ENCODE measurements at regions not wholly inside any gene's neighbourhood (a gene's known extent, or its start where the extent isn't known, plus 50 kb on each side); places are given as distances from the start of the nearest gene placed in this dataset.

GRCh38 chr14:76551906-76552305 is 176.0 kb downstream of the ESRRB start:
- DNase-seq (ENCODE audit: low read depth), result no peak

GRCh38 chr14:76564471-76565422 is 188.8 kb downstream of the ESRRB start:
- no peak for DNase-seq (ENCODE audit: low read depth)

GRCh38 chr14:76566439-76566838 is 190.5 kb downstream of the ESRRB start:
- no peak for DNase-seq (ENCODE audit: low read depth)

GRCh38 chr14:76574416-76575095 is 186.7 kb upstream of the VASH1 start:
- DNase-seq (ENCODE audit: low read depth), result no peak

- DNase-seq (ENCODE audit: low read depth), result no peak
Measured at GRCh38 chr14:76575108-76575507, 186.2 kb upstream of the VASH1 start.

GRCh38 chr14:76576047-76576741 is 185.1 kb upstream of the VASH1 start:
- DNase-seq (ENCODE audit: low read depth), result peak; percentile 9

GRCh38 chr14:76577090-76577489 is 184.2 kb upstream of the VASH1 start:
- no peak for DNase-seq (ENCODE audit: low read depth)

- no peak for DNase-seq (ENCODE audit: low read depth)
Measured at GRCh38 chr14:76577837-76578236, 183.4 kb upstream of the VASH1 start.

GRCh38 chr14:76580399-76580798 is 180.9 kb upstream of the VASH1 start:
- DNase-seq (ENCODE audit: low read depth), result no peak

- DNase-seq (ENCODE audit: low read depth), result no peak
Measured at GRCh38 chr14:76580967-76581366, 180.3 kb upstream of the VASH1 start.

GRCh38 chr14:76581592-76581991 is 179.7 kb upstream of the VASH1 start:
- no peak for DNase-seq (ENCODE audit: low read depth)

- DNase-seq (ENCODE audit: low read depth), result no peak
Measured at GRCh38 chr14:76582447-76582846, 178.8 kb upstream of the VASH1 start.

- no peak for DNase-seq (ENCODE audit: low read depth)
Measured at GRCh38 chr14:76583174-76583573, 178.1 kb upstream of the VASH1 start.

- DNase-seq (ENCODE audit: low read depth), result no peak
Measured at GRCh38 chr14:76583805-76584204, 177.5 kb upstream of the VASH1 start.

- no peak for DNase-seq (ENCODE audit: low read depth)
Measured at GRCh38 chr14:76584271-76584702, 177.0 kb upstream of the VASH1 start.

GRCh38 chr14:76585616-76586015 is 175.7 kb upstream of the VASH1 start:
- no peak for DNase-seq (ENCODE audit: low read depth)

GRCh38 chr14:76589246-76589645 is 172.0 kb upstream of the VASH1 start:
- DNase-seq (ENCODE audit: low read depth), result no peak

GRCh38 chr14:76591266-76591665 is 170.0 kb upstream of the VASH1 start:
- no peak for DNase-seq (ENCODE audit: low read depth)

- no peak for DNase-seq (ENCODE audit: low read depth)
Measured at GRCh38 chr14:76595266-76595665, 166.0 kb upstream of the VASH1 start.

- DNase-seq (ENCODE audit: low read depth), result no peak
Measured at GRCh38 chr14:76597387-76597786, 163.9 kb upstream of the VASH1 start.

GRCh38 chr14:76599141-76599540 is 162.1 kb upstream of the VASH1 start:
- no peak for DNase-seq (ENCODE audit: low read depth)

GRCh38 chr14:76599559-76600287 is 161.5 kb upstream of the VASH1 start:
- DNase-seq (ENCODE audit: low read depth), result no peak

All from HS-5 (cell line).